ENCODE measurements at regions not wholly inside any gene's neighbourhood (a gene's known extent, or its start where the extent isn't known, plus 50 kb on each side); places are given as distances from the start of the nearest gene placed in this dataset.

DNA sequence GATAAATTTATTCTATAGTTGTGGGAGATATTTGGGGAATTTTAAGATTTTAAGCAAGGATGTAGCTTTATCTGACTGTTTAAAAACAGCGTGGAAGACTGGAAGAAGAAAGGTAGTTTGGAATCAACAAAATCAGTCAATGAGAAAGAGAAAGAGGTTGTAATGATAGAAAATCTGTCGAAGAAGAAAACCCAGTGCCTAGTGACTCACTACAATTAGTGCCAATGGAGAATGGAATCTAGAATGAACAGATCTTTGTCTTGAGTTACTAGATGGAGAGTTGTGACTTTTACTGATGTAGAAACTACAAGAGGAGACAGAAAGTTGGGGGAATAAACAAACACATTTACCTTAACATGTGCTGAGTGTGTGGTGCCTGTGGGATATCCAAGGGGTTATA is 577.8 kb upstream of the NR5A2 start:
- TF ChIP-seq, protein P1, sequence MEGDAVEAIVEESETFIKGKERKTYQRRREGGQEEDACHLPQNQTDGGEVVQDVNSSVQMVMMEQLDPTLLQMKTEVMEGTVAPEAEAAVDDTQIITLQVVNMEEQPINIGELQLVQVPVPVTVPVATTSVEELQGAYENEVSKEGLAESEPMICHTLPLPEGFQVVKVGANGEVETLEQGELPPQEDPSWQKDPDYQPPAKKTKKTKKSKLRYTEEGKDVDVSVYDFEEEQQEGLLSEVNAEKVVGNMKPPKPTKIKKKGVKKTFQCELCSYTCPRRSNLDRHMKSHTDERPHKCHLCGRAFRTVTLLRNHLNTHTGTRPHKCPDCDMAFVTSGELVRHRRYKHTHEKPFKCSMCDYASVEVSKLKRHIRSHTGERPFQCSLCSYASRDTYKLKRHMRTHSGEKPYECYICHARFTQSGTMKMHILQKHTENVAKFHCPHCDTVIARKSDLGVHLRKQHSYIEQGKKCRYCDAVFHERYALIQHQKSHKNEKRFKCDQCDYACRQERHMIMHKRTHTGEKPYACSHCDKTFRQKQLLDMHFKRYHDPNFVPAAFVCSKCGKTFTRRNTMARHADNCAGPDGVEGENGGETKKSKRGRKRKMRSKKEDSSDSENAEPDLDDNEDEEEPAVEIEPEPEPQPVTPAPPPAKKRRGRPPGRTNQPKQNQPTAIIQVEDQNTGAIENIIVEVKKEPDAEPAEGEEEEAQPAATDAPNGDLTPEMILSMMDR (IDR thresholded peaks at IDR 0.05), result no peak
- no peak for TF ChIP-seq POLR2AphosphoS5 (IDR thresholded peaks at IDR 0.05; ENCODE audit: low read depth, low read length)
